MCF 10A (cell line): ENCODE measurements at regions not wholly inside any gene's neighbourhood (a gene's known extent, or its start where the extent isn't known, plus 50 kb on each side); places are given as distances from the start of the nearest gene placed in this dataset.

Experiments used
- BruUV-seq: library from RNA; stranded (reverse); fragments of 400-500 nt; replicated peaks from 2 replicates; lab custom pipeline; 2021; lab: Mats Ljungman, UMichigan
- CTCF ChIA-PET: fragments of 300-600 bp; sonication (Branson Sonifier 250); formaldehyde crosslinking; extraction: SDS; loops from one replicate; lab custom pipeline; 2021; ENCODE audit warnings: antibody characterized with exemption, inconsistent platforms; lab: Yijun Ruan, JAX
- POLR2A ChIA-PET: fragments of 300-600, 350-650 bp; sonication (Branson Sonifier 250); formaldehyde crosslinking; extraction: SDS; loops from one replicate; lab custom pipeline; 2020; ENCODE audit warnings: antibody characterized with exemption, inconsistent platforms; lab: Yijun Ruan, JAX
- DNase-seq: peaks from one replicate; pipeline ENCODE4 v3.0.0-alpha.2; 2018; ENCODE audit not compliant: unreplicated experiment
- H3K27ac Mint-ChIP-seq: one replicate; pipeline ENCODE4 v1.8.0; 2022; ENCODE audit warnings: mild to moderate bottlenecking, low read depth, mixed read lengths; ENCODE audit not compliant: unreplicated experiment
- H3K27me3 Mint-ChIP-seq: one replicate; pipeline ENCODE4 v1.8.0; 2022; ENCODE audit warnings: mixed read lengths; ENCODE audit not compliant: insufficient read depth, unreplicated experiment
- H3K36me3 Mint-ChIP-seq: one replicate; pipeline ENCODE4 v1.8.0; 2022; ENCODE audit warnings: mild to moderate bottlenecking, moderate library complexity, mixed read lengths; ENCODE audit not compliant: insufficient read depth, unreplicated experiment
- H3K4me1 Mint-ChIP-seq: one replicate; pipeline ENCODE4 v1.8.0; 2022; ENCODE audit warnings: mixed read lengths; ENCODE audit not compliant: insufficient read depth, unreplicated experiment
- H3K4me3 Mint-ChIP-seq: one replicate; pipeline ENCODE4 v1.8.0; 2022; ENCODE audit warnings: mild to moderate bottlenecking, moderate library complexity, mixed read lengths; ENCODE audit not compliant: unreplicated experiment
- H3K9me3 Mint-ChIP-seq: one replicate; pipeline ENCODE4 v1.8.0; 2022; ENCODE audit warnings: mixed read lengths; ENCODE audit not compliant: unreplicated experiment
- CTCF ChIP-seq: fragments of 200-600 bp; IDR thresholded peaks from one replicate; pipeline ENCODE4 v1.8.0; 2022; ENCODE audit warnings: antibody characterized with exemption, mild to moderate bottlenecking; ENCODE audit not compliant: unreplicated experiment
- intact Hi-C: fragments of 100-400 bp; cut with micrococcal nuclease; formaldehyde crosslinking; loops from 2 replicates; pipeline ENCODE4 v1.14.1; 2022

- intact Hi-C loops, result no loop called here
- no peak overlapping the region for H3K4me3 Mint-ChIP-seq
These were observed 464.1 kb downstream of the TNS1 start for GRCh38 chr2:217538719-217539118.

GRCh38 chr2:217535957-217536708, 466.7 kb downstream of the TNS1 start:
- Mint-ChIP-seq H3K9me3 (no peaks in the 10 kb centered on the region), H3K27ac (no peak overlapping the region), H3K4me1 (no peaks in the 10 kb centered on the region), H3K4me3 (no peak overlapping the region), H3K36me3 (no peaks in the 10 kb centered on the region), H3K27me3 (peaks cover 41% of the 10 kb centered on the region)
- DNase-seq, result no peak
- POLR2A ChIA-PET, result no interaction called here
- TF ChIP-seq CTCF, result no peak
- no TSS peak for BruUV-seq
- intact Hi-C loops, result no loop called here
- CTCF ChIA-PET, result no interaction called here

More at GRCh38 chr2:217538719-217539118, 464.1 kb downstream of the TNS1 start:
- CTCF ChIA-PET, result interaction anchor here (0.6 to 1.4 kb wide), 2 partner anchors 146 to 175 kb away, joined by 4 to 5 read pairs; no protein-coding TSS in a partner anchor
- no peak for DNase-seq
- peaks cover 7% of the 10 kb centered on the region for H3K9me3 Mint-ChIP-seq
- no peak overlapping the region for H3K27ac Mint-ChIP-seq
- H3K27me3 Mint-ChIP-seq, result peaks cover 58% of the 10 kb centered on the region
- no peaks in the 10 kb centered on the region for H3K36me3 Mint-ChIP-seq
- POLR2A ChIA-PET, result no interaction called here
- H3K4me1 Mint-ChIP-seq, result no peaks in the 10 kb centered on the region
- BruUV-seq, result no TSS peak
- TF ChIP-seq CTCF, result no peak

GRCh38 chr2:217530392-217531090, 472.3 kb downstream of the TNS1 start:
- POLR2A ChIA-PET, result no interaction called here
- no TSS peak for BruUV-seq
- intact Hi-C loops, result no loop called here
- Mint-ChIP-seq H3K4me1 (no peaks in the 10 kb centered on the region), H3K36me3 (no peaks in the 10 kb centered on the region), H3K9me3 (no peaks in the 10 kb centered on the region), H3K4me3 (no peak overlapping the region), H3K27me3 (peaks cover 25% of the 10 kb centered on the region), H3K27ac (no peak overlapping the region)
- TF ChIP-seq CTCF, result no peak
- CTCF ChIA-PET, result interaction anchor here (0.5 to 1.2 kb wide), 5 partner anchors 20 to 571 kb away, joined by 3 to 6 read pairs (median 3); no protein-coding TSS in a partner anchor
- DNase-seq, result no peak

GRCh38 chr2:217529271-217529670, 473.5 kb downstream of the TNS1 start:
- Mint-ChIP-seq H3K27me3 (peaks cover 24% of the 10 kb centered on the region), H3K4me3 (no peak overlapping the region), H3K9me3 (no peaks in the 10 kb centered on the region), H3K4me1 (no peaks in the 10 kb centered on the region), H3K36me3 (no peaks in the 10 kb centered on the region), H3K27ac (no peak overlapping the region)
- BruUV-seq, result no TSS peak
- no peak for TF ChIP-seq CTCF
- no peak for DNase-seq
- ChIA-PET CTCF (interaction anchor here (0.6 to 1.2 kb wide), 3 partner anchors 18 to 831 kb away, joined by 4 to 6 read pairs (median 4); no protein-coding TSS in a partner anchor), POLR2A (no interaction called here)
- intact Hi-C loops, result no loop called here
